ENCODE measurements at regions not wholly inside any gene's neighbourhood (a gene's known extent, or its start where the extent isn't known, plus 50 kb on each side); places are given as distances from the start of the nearest gene placed in this dataset.

DNA sequence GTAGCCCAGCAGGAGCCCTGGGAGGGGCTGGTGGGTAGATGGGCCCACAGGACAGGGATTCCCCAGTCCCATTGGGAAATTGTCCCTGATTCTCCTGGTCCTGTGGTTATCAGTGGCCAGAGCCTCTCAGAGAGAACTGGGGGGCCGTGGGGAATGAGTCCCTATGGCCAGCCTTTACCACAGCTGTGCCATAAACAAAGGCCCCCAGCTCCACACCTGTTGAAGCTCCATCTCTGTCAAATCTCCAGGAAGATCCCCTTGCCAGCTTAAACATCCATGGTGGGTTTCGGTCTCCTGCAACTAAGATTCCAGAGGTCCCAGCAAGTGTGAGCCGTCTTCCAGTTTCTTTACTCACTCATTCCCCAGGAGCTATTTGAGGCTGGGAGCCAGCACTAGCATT, 897.1 kb downstream of the LRRTM4 start:
- intact Hi-C loops (cut with micrococcal nuclease), result no loop called here
- Histone ChIP-seq H3K4me1 (ENCODE audit: control insufficient read depth in 1 of 2, insufficient read depth in 2 of 2, low read length in 2 of 2) (no peaks in the 10 kb centered on the region), H3K9me3 (ENCODE audit: control insufficient read depth in 1 of 2, insufficient read depth in 1 of 2, low read depth in 1 of 2, low read length in 2 of 2) (peaks cover 7 to 36% of the 10 kb centered on the region in 2 experiments; a peak in 2 of 4 replicates), H3K27ac (ENCODE audit: low read depth, low read length) (no peak overlapping the region), H3K79me2 (ENCODE audit: insufficient read depth, low read length) (no peaks in the 10 kb centered on the region), H2AFZ (ENCODE audit: low read depth, low read length, poor library complexity, severe bottlenecking) (no peak overlapping the region), H3K36me3 (ENCODE audit: control insufficient read depth in 1 of 2, insufficient read depth in 2 of 2, low read length in 2 of 2) (no peaks in the 10 kb centered on the region), H3K27me3 (ENCODE audit: insufficient read depth, low read length) (no peaks in the 10 kb centered on the region), H4K20me1 (ENCODE audit: insufficient read depth) (no peaks in the 10 kb centered on the region), H3K9ac (ENCODE audit: low read length) (no peak overlapping the region), H3K9me2 (ENCODE audit: insufficient read depth) (no peaks in the 10 kb centered on the region), H3K4me2 (ENCODE audit: low read length) (no peak overlapping the region), H3K4me3 (replicated peaks in 1 of 2; ENCODE audit: low read depth in 1 of 2, low read length in 2 of 2) (no peak overlapping the region)
- no TSS peak for BruUV-seq (replicated peaks)
- TF ChIP-seq EZH2 (IDR thresholded peaks at IDR 0.05) (no peak), EGR1 (IDR thresholded peaks at IDR 0.05; ENCODE audit: low read depth) (no peak), ZNF274 (IDR thresholded peaks at IDR 0.05; ENCODE audit: low read depth, low read length) (no peak)
- TF ChIP-seq, protein P1, sequence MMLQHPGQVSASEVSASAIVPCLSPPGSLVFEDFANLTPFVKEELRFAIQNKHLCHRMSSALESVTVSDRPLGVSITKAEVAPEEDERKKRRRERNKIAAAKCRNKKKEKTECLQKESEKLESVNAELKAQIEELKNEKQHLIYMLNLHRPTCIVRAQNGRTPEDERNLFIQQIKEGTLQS (IDR thresholded peaks at IDR 0.05), result no peak
- ChIA-PET POLR2A (no interaction called here), RAD21 (ENCODE audit: low non-redundant PET in 1 of 2, low total read pairs in 2 of 2, uncharacterized antibody in 2 of 2, unreplicated experiment in 2 of 2) (no interaction called here), CTCF (no interaction called here)
- DNase-seq (ENCODE audit: low read depth, low spot score) (no peak), ATAC-seq (no peak)

DNA sequence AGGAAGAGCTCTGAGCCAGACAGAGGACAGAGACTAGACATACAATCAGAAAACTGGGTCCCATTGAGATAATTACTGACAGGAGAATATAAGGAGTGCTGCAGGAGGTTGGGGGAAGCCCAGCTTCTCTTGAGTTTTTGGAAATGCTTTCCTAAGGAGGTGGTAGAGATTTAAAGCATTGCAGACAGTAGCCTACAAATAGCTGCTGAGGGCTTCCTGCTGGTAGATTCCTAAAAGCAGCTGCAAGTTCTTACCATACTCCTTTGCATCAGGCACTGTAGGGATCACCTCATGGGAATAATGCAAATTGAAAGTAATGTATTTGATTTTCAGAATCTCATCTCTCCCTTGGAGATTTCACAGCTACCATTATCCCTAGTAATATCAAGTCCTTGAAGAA, 902.6 kb upstream of the GCFC2 start:
- Histone ChIP-seq H3K36me3 (ENCODE audit: control insufficient read depth in 1 of 2, insufficient read depth in 2 of 2, low read length in 2 of 2) (no peaks in the 10 kb centered on the region), H3K27ac (ENCODE audit: low read depth, low read length) (no peak overlapping the region), H3K9ac (ENCODE audit: low read length) (no peak overlapping the region), H3K4me2 (ENCODE audit: low read length) (no peak overlapping the region), H3K79me2 (ENCODE audit: insufficient read depth, low read length) (no peaks in the 10 kb centered on the region), H3K27me3 (ENCODE audit: insufficient read depth, low read length) (no peaks in the 10 kb centered on the region), H3K4me1 (ENCODE audit: control insufficient read depth in 1 of 2, insufficient read depth in 2 of 2, low read length in 2 of 2) (no peaks in the 10 kb centered on the region), H2AFZ (ENCODE audit: low read depth, low read length, poor library complexity, severe bottlenecking) (no peak overlapping the region), H3K4me3 (replicated peaks in 1 of 2; ENCODE audit: low read depth in 1 of 2, low read length in 2 of 2) (no peak overlapping the region), H3K9me3 (ENCODE audit: control insufficient read depth in 1 of 2, insufficient read depth in 1 of 2, low read depth in 1 of 2, low read length in 2 of 2) (peaks cover 5 to 18% of the 10 kb centered on the region in 2 experiments; a peak in 2 of 4 replicates), H3K9me2 (ENCODE audit: insufficient read depth) (no peaks in the 10 kb centered on the region), H4K20me1 (ENCODE audit: insufficient read depth) (no peaks in the 10 kb centered on the region)
- ATAC-seq (no peak), DNase-seq (ENCODE audit: low read depth, low spot score) (no peak)
- CTCF ChIA-PET, result no interaction called here
- TF ChIP-seq, protein P2, sequence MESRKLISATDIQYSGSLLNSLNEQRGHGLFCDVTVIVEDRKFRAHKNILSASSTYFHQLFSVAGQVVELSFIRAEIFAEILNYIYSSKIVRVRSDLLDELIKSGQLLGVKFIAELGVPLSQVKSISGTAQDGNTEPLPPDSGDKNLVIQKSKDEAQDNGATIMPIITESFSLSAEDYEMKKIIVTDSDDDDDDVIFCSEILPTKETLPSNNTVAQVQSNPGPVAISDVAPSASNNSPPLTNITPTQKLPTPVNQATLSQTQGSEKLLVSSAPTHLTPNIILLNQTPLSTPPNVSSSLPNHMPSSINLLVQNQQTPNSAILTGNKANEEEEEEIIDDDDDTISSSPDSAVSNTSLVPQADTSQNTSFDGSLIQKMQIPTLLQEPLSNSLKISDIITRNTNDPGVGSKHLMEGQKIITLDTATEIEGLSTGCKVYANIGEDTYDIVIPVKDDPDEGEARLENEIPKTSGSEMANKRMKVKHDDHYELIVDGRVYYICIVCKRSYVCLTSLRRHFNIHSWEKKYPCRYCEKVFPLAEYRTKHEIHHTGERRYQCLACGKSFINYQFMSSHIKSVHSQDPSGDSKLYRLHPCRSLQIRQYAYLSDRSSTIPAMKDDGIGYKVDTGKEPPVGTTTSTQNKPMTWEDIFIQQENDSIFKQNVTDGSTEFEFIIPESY (IDR thresholded peaks at IDR 0.05; ENCODE audit: extremely low read depth, insufficient replicate concordance, low read length), result no peak
- no TSS peak for BruUV-seq (replicated peaks)
- intact Hi-C loops (cut with micrococcal nuclease), result no loop called here
- RAD21 ChIA-PET (ENCODE audit: low non-redundant PET in 1 of 2, low total read pairs in 2 of 2, uncharacterized antibody in 2 of 2, unreplicated experiment in 2 of 2), result no interaction called here
- POLR2A ChIA-PET, result no interaction called here
